NCI-H1417 (cell line): ENCODE measurements at regions not wholly inside any gene's neighbourhood (a gene's known extent, or its start where the extent isn't known, plus 50 kb on each side); places are given as distances from the start of the nearest gene placed in this dataset.

ENCODE experiments used
- DNase-seq, 3 experiments: peaks; one replicate each; lab custom pipeline; 2025; lab: John Stamatoyannopoulos, UW

GRCh38 chr1:170219163-170219562 lies 73.4 kb downstream of the NTMT2 start:
- DNase-seq: no peak

DNA sequence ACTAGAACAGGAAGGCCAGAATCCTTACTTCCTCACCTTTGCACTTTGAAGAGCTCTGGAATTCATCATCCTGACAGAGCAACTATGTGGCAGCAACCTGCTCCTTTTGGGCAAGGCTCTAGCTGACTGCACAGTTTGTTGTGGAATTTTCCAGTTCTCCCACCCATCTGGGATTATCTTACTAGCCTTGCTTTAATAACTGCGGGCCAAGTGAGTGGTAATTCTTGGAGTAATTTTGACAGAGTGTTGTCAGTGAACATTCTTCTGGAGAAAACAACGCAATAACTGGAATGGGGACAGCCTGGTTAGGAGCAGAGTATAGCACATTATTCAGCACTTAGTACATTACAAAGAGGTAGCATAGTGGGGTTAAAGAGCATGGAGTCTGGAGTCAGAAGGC lies 75.3 kb downstream of the NTMT2 start:
- DNase-seq: no peak

DNA sequence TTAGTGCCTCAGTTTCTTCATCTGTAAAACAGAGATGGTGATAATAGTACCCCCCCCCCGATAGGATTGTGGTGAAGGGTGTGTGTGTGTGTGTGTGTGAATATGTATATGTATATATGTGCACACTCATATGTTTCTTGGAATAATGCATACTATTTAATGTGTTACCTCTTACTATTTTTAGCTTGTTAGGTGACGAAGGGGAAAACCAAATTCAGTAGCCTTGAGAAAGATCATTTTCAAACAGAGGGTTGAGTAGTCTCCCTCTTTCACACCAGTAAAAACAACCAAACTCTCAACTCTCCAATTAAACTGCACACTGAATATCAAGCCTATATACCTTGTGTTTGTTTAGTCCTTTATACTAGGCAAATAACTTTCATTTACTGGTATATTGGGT lies 75.7 kb downstream of the NTMT2 start:
- DNase-seq: no peak

DNA sequence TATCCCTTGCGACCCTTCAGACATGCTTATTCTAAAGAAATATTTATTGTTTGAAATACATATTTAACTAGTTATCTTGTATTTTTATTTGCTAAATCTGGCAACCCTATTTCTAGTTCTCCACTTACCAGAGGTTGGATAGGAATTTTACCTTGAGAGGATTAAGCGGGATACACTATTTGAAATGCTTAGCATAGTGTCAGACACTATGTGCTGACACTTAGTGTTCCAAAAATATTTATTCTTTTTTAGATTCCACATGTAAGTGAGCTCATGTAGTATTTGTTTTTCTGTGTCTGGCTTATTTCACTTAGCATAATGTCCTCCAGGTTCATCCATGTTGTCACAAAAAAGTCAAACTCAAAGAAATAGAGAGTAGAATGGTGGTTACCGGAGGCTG lies 78.7 kb downstream of the NTMT2 start:
- no peak for DNase-seq

- DNase-seq: no peak
Measured at GRCh38 chr1:170225781-170226530, 80.2 kb downstream of the NTMT2 start.

DNA sequence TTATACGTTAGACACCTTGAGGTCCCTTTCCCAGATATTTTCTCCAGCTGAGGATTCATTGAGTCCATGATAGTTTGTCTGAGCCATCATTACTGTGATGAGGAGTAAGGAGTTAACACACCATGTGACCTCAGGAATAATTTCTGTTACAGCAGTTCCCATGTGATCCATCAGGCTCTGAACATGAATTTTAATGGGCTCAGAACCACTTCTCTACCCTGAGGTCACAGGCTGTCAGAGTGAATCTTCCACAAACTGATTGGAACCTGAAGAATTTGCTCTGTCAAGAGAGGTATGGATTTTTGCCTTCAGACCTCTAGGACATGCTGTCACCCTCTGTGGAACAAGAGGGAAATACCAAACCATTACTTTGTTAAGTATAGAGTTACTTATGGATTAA lies 81.0 kb downstream of the NTMT2 start:
- no peak for DNase-seq

GRCh38 chr1:170230323-170230722 lies 84.6 kb downstream of the NTMT2 start:
- no peak for DNase-seq

GRCh38 chr1:170231662-170232061 lies 85.9 kb downstream of the NTMT2 start:
- DNase-seq: no peak

DNA sequence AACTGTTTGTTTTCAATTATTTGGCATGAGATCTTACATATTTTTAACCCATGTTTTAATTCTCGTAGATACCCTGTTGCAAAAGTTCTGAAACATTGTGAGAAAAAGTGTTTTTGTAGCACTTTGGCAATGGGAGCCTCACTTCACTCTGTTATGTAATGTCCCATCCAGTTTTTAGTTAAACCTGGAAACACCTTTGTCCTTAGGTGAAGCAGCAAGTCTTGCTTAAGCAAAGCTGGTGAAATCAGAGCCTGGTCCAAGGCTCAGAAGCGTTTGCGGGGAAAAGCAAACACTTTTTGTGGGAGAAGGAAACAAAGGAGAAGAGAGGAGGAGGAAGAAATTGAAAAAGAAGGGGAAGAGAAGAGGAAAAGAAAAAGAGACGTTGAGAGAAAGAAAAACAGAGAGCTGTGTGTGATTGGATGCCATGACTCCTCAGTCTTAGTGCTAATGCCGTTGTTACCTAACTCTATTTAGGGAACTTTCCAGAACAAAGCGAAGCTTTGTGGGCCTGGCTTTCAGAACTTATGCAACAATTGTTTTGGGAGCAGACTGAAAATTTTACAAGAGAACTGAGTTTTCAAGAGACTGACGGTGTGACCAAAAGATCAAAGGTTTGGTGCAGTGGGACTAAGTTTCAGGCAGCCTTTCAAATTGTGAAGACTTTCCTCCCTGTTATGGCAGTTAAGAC lies 93.1 kb downstream of the NTMT2 start:
- DNase-seq: no peak

DNA sequence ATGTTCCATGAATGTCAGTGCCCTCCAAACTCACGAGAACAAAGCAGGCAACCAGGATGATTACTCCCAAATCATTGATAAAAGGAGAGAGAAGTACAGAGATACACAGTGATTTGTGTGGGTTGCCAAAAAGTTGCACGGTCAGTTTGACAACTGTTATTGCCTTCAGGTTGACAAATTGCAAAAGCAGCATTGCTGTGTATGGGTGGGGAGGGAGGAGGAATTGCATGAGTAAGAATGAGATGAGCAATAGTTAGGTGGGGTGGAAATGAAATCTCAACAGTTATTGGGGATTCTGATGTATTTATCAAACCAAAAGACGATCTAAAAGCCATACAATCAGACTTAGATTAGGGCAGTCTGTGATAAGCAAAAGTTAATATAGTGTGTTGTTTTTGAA lies 93.7 kb downstream of the NTMT2 start:
- no peak for DNase-seq

DNA sequence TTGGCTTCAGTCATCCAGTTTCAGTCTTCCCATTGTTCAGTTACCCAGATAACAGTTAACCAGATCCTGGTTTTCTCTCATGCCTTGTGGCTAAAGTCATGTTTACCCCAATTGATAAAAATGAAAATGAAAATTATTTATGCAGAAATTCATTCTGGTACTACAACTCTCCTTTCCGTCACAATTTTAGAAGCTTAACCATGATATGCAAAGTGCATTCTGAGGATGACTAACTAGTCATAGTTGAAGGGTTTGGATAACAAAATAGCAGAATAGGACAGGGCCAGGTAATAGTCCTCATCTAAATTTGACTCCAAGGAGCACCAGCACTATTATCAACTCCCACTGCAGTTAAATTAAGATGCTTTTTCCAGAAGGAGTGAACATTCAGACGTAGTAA lies 94.7 kb downstream of the NTMT2 start:
- DNase-seq: no peak

- DNase-seq: no peak
Measured at GRCh38 chr1:170241266-170241851, 95.6 kb downstream of the NTMT2 start.

DNA sequence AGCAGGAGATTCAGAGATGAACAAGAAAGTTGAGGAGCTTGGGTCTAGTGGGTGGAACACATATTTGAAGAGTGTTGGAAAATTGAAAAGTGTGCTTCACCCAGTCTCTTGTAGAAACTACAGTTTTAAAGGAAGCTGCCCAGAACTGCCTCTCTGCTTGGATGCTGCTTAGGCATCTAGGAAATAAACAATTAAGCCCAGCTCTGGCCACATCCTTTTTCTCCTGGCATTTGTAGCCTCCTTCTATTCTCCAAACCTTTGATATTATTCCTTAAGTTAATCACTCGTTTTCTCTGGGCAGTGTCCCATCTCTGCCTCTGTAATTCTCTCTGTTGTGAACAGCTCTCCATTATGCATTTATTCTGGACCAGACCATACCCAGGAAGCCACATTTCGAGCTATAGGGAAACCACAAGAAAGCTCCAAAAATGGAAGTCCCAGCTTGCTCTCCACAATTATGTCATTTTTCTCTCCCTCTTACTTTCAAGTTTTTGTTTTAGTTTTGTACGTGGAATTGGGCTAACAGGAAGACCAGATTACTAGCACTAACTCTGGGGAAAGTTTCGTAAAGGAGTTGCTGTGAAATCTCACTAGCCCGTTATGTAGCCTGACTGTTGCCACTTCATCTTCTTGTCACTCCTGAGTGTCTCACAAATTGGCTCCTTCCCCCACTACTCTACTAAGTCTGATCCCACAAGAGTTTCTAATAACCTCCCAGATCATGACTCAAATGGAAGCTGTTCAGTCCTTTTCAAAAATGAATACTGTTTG lies 102.2 kb downstream of the NTMT2 start:
- DNase-seq: no peak

- no peak for DNase-seq
Measured at GRCh38 chr1:170250531-170251276, 104.9 kb downstream of the NTMT2 start.

DNA sequence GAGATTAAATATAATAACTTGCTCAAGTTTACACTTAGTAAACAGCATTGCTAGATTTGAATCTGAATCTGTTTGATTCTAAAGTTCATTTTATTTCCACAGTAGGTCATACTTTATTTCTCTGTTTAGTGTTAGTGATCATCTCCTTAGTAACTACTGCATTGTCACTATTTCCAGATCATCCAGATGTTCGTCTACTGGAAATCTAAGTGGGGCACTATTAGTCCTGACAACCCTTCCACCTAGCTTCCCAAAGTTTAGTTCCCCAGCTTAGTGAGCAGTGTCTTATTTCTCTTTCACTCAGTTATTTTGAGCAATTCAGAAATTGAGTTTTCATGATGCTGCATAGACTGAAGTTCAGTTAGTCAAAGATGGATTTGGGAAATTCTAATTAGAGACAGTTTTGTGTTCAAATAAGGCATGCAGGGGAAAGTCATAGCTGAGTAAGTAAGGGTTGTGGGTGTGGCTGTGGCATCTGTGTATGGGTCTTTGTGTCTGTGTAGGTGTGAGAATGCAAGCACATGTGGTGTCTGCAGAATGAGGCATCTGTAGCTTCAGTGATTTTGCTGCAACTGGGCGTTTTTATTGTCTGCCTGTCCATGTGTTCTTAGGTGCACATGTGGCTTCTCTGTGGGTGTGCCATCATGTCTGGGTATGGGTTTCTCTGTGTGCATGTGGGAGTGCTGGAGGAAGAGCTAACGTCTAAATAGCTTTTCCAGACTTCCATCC lies 107.3 kb downstream of the NTMT2 start:
- no peak for DNase-seq

DNA sequence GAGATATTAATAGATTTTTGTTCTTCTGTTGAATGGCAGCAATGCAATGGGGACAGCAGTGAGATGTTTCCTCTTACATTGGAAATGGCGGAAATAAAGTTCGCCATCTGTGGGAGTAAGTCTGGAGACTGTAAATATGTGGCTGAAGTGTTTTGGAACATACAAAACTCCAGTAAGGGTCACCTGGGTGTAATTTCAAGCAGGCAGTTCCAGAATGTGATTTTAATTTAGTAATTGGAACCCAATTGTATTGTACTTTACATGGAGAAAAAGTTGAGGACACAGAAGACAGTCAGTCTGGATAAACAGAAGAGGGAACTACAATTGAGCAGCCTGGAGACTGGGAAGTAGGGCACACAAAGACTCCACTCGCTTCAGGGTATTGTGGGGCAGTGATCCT lies 108.6 kb downstream of the NTMT2 start:
- DNase-seq: no peak

GRCh38 chr1:170261669-170262068 lies 115.9 kb downstream of the NTMT2 start:
- peak in 1 of 3 experiments; percentile 50 for DNase-seq

GRCh38 chr1:170262276-170262939 lies 116.6 kb downstream of the NTMT2 start:
- DNase-seq: no peak

GRCh38 chr1:170265234-170265633 lies 119.5 kb downstream of the NTMT2 start:
- DNase-seq: peak in 2 of 3 experiments; percentile 10 to 71

- no peak for DNase-seq
Measured at GRCh38 chr1:170267317-170267716, 121.6 kb downstream of the NTMT2 start.
